NCI-H2171 (cell line): ENCODE measurements at regions not wholly inside any gene's neighbourhood (a gene's known extent, or its start where the extent isn't known, plus 50 kb on each side); places are given as distances from the start of the nearest gene placed in this dataset.
"Not testable (repeated sequence)": the region's sequence is repeated elsewhere in the genome, so short reads cannot be mapped to it uniquely, and the experiment has no call there.

Experiments used
- DNase-seq: peaks from one replicate; lab custom pipeline; 2025; lab: John Stamatoyannopoulos, UW

DNA sequence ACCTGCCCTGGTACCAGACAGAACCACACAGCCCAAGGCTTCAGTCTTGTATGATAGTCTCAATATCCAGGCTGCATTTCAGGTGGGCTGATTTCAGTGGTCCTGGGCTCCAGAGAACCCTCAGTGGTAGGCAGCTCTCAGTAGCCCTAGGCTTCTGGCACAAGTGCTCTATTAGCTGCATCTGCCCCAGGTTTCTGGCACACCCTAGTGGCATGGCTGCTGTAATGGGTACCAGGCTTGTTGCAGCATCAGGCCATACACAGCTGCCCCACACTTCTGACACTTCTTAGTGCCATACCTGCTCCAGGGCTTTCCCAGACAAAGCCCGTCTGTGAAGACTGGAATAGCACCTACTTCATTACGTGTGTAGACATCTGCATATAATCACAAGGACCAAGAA lies 1062.2 kb upstream of the EPHA6 start:
- no peak for DNase-seq

DNA sequence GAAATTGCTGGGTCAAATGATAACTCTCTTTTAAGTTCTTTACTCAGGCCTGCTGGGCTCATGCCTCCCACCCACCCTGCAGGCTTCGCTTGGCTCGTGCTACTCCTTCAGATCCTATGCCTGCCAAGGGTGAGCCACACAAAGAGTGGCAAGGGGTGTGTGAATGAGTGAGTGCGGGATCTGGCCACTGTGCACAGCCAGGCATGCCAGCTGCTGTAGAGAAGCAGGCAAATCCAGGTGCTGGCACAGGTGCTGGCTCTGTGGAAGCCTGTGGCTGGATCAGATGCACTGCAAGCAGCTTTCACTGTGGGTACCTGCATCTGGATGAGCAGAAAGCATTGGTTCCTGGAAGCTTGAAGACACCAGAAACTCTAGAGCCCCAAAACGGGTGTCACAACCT lies 1055.7 kb upstream of the EPHA6 start:
- DNase-seq, result no peak

DNA sequence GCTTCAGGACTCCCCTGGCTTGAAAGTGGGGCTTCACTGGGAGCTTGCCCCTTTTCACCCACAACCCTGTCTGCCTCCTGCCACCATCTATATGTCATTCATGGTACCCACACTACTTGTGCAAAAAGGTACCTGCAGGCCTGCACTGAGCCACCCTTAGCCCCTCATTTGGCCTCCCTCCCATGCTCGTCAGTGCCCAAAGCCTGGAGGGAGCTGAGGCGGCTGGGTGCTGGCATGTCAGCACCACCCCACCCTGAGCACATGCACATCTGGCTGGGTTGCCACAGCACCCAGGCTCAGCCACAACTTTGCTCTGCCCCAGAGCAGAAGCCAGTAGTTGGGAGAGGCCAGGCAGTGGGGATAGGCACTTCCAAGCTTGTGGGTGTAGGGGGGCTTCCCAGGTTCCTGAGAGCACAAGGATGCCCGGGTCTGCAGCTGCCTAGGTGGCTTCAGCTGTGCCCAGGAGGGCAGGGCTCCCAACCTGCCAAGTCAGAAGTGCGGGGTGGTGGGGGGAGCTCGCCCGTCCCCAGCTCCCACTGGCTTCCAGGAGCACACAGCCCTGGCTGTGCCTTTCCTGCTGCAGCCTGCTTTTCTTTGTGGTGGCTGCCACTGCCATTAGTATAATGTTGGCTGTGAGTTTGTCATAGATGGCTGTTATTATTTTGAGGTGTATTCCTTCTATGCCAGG lies 1054.6 kb upstream of the EPHA6 start:
- no peak for DNase-seq

DNA sequence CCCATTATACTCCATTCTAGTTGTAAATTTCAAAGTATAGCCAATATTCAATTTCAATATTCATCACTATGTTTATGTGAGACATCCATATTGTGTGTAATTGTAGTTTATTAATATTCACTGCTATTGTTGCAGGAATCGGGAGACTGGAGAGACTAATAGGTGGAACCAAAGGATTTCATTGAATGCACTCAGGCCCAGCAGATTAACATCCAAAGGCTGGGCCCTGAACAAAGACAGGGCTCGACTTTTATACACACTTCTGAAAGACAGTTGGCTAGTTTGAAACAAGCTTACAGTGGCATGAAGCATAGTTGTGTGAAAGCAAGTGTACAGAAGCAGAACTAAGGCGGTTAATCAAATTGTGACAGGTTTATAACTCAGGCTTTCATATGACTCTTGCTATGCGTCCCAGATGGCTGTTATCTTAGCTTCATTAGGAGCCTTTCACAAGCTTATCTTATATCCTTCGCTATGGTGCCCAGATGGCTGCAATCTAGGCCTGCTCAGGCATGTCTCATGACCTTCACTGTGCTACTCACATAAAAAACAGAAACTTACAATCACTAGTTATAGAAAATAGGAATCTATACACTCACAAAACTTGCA lies 1038.8 kb upstream of the EPHA6 start:
- no peak for DNase-seq

DNA sequence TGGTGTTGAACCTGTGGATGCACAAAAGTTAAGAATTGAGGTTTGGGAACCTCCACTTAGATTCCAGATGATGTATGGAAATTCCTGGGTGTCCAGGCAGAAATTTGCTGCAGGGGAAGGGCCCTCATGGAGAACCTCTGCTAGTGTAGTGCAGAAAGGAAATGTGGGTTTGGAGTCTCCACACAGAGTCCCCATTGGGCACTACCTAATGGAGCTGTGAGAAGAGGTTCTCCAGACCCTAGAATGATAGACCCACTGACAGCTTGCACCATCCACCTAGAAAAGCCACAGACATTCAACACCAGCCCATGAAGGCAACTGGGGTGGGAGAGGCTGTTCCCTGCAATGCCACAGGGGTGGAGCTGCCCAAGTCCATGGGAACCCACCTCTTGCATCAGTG lies 1032.8 kb upstream of the EPHA6 start:
- no peak for DNase-seq

DNA sequence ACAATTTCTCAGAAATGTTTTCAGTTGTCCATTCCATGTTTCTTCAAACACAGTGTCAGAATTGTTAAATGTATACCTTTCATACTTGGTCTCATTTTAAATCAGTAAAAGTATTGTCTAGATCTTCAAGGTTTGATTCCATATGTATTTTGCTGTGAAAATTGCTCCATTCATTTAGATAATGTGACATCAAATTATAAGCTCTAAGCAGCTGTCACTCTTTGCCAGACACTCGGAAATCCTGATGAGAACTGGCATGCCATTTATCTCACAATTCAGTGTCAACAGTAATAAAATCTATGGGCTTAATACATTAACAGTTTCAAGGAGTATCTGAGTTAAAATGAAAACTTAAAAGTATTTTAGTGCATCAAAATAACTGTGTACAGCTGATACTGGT lies 1025.3 kb upstream of the EPHA6 start:
- DNase-seq, result no peak

DNA sequence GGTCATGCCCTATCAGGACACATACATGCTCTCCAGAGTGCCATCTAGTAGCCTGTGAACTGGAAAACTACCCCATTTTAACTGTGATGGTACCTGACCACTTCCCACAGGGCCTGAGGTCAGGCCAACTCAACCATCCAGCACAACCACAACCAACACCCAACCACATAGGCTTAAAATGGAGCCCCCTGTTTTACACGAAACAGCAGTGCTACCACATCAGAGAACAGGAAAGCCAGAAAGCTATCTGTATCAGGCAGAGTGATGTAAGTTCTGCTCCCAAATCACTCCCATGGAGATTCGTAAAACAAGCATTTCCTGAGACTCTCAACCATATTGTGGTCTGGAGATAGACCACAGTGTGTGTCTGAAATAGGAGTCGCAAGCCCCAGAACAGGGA lies 1017.3 kb upstream of the EPHA6 start:
- DNase-seq, result no peak

DNA sequence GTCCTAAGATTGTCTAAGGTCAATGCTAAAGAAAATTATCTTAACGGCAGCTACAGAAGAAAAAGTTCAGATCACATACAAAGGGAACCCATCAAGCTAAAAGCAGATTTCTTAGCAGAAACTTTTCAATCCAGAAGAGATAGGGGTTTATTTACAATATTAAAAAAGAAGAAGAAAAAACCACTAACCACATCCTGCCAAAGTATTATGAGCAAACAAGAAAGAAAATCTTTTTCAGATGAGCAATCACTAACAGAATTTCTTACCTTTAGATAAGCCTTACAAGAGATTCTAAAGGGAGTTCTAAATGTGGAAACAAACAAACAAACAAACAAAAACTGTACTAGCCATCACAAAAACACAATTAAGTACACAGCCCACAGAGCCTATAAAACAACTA lies 1015.8 kb upstream of the EPHA6 start:
- DNase-seq, result no peak

DNA sequence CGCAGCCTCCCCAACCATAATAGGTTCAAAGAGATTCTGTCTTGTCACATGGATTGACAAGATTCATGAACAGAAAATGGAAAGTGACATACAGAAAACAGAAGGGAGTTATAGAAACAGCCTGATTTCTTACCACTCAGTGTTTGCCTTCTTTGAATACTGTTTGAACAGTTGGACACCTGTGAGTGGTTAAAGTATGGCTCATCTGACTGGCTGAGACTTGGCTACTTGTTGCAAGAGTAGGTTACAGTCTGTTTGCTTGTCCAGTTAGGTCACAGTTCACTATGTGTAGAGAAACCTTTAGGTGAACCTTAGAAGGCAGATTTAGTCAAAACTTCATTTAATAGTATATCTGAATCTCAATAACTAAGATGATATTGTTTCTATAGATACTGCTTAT lies 1003.9 kb upstream of the EPHA6 start:
- DNase-seq, result no peak

DNA sequence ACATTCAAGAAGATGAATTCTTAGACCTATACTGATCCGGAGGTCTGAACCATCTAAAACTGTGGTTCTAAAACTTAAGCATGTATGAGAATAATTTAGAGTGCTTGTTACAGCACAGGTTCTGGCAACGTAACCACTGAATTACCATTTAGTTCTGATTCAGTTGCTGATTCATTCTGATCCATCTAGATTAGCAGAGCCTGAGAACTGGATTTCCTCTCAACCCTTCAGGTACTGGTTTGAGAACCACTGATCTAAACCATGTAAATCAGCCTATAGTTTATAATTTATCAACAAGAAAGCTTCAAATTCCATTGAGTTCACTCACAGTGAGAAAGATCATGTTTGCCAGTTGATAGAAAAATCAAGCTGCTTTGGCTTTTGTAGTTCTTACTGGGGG lies 1001.1 kb upstream of the EPHA6 start:
- DNase-seq, result no peak

DNA sequence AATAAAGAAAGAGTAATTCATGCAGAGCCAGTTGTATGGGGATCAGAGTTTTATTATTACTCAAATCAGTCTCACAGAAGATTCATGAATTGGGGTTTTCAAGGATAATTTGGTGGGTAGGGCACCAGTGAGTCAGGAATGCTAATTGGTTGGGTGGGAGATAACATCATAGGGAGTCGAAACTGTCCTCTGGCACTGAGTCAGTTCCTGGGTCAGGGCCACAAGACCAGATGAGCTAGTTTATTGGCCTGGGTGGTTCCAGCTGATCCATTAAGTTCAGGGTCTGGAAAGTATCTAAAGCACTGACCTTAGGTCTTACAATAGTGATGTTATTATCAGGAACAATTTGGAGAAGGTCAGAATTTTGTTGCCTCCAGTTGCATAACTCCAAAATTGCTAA lies 998.6 kb upstream of the EPHA6 start:
- no peak for DNase-seq

DNA sequence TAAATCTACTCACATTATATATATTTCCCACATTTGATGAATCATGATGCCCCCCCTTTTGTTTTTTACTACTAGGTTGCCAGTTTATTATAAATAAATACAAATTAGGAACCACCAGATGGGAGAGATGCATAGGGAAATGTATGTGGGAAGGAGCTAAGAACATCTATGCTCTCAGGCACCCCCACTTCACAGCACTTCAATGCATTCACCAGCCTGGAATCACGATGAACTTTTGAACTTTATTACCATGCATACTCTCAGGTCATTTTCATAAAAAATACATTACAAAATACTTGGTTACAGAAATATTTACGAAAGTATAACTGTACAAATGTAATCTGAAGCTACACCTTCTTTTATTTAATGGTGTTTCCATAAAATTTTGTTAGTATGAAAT lies 988.0 kb upstream of the EPHA6 start:
- no peak for DNase-seq

DNA sequence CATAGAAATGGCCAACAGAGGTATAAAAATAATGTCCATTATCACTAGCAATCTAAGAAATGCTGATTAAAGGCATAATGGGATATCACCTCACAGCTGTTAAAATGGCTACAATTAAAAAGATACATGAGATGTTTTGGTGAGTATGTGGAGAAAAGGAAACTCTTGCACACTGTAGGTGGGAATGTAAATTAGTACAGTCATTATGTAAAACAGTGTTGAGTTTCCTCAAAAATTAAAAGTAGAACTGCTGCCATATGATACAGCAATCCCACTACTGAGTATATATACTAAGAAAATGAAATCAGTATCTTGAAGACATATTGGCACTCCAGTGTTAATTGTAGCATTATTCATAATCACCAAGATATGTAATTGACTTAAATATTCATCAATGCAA lies 982.2 kb upstream of the EPHA6 start:
- DNase-seq, result no peak

DNA sequence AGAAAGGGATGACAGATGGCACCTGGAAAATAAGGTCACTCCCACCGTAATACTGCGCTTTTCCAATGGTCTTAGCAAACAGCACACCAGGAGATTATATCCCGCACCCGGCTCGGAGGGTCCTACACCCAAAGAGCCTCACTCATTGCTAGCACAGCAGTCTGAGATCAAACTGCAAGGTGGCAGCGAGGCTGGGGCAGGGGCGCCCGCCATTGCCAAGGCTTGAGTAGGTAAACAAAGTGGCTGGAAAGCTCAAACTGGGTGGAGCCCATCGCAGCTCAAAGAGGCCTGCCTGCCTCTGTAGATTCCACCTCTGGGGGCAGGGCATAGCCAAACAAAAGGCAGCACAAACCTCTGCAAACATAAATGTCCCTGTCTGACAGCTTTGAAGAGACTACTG lies 953.8 kb upstream of the EPHA6 start:
- DNase-seq, result not testable (repeated sequence)

DNA sequence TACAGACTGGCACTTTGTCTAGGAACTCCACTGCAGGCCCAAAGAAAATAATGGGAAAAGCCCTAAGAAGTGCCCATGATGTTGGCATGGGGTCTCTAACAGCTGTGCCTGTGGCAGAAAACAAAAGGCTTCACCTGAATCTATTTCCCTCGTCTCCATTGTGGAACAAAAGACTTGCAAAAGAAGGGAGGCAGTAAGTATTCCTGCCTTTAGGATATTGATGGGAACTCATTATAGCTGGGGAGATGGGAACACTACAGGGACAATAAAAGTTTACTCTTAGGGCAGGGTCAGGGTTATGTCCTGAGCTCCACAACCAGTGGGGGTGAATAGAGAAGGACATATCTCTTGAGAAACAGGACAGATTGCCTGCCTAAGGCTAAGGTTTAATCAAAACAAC lies 930.6 kb upstream of the EPHA6 start:
- DNase-seq, result no peak

DNA sequence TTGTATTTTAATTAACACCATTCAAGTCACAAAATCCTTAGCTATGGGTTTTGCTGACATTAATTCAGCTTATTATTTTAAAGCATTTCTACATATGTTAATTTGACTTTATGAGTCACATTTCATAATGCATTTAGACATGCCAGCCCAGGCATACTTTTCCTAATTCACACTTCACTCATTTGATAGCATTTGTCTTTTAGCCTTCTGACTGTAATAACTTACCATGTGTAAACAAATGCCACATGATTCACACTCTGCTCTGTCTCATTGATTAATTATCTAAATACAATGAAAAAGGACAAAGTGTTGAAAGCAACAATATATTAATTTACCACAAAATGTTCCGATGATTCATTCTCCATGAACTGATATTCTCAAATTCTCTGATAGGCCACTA lies 927.8 kb upstream of the EPHA6 start:
- DNase-seq, result no peak

DNA sequence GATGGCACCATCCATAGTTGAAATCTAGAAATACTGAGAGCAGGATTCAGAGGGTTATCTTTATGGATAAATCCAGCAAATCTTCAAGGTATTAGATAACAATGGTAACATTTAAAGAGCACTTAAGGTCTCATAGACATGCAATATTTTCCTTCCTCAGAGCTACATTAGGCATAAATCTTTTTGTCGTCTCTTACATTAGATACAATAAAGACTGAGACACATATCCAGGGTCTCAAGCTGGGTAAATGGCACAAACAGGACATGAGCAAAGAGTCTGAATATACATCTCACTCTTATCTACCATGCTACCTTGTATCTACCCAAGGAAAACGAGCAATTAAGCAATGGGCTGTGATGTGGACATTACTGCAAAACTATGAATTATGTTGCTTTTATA lies 927.3 kb upstream of the EPHA6 start:
- DNase-seq, result no peak

DNA sequence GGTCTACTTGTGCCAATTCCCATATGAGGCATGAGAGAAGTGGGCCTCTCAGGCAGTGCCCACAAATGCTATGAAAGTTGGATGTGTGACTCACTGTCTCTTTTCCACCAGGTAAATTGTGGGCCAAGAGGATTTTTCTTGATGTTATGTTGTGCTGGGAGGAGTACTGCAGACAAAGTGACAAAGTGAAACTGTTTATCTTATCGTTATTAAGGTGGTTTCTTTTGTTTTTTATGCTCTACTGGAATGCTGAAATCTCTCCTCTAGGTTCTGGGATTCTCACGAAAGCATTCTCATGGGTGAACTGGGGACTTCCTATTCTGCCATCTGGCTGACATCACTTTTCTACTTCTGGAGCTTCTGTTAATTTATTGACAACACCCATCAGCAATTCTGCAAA lies 919.6 kb upstream of the EPHA6 start:
- DNase-seq, result no peak

DNA sequence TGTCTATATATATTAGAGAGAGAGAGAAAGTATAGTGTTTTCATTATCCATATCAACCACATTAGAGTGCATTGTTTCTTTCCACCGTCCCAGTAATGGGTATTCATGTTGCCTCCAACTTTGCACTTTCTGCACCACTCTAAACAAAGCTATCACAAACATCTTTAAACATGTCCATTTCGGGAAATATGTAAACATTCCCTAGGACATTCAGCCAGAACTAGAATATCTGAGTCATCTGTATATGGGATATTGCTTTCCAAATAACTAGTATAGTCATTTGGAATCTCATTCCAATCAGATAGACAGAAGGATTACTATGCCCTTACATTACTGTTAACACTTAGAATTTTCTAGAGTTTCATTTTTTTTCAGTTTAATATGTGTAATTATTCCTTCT lies 914.9 kb upstream of the EPHA6 start:
- no peak for DNase-seq

DNA sequence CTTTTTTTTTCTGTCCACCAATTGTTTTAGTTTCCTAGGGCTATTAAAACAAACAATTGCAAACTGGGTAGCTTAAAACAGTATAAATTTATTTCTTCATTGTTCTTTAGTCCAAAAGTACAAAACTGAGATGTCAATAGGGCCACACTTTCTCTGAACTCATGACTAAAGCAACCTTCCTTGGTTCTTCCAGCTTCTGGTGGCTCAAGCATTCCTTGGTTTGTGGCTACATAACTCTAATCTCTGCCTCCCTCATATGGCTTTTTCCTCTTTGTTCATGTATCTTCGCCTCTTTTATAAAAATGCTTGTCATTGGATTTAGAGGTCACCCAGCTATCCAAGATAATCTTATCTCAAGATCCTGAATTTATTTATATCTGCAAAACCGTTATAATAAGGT lies 914.5 kb upstream of the EPHA6 start:
- DNase-seq, result no peak

DNA sequence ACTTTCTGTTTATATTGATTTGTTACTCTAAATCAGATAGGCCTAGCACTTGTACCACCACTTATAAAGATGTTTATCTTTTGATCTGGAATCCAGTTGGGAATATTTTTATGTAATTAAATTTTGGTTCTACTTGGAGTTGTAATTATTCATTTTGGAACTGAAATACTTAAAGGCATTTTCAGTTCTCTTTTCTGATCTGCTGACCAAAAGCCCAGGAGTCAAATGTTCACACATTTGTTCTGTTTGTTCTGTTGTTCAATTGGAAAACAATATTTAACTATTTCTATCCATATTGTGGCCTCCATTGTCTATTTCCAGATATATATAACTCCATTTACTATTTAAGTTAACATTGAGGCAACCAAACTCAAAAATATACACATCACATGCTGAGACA lies 912.4 kb upstream of the EPHA6 start:
- DNase-seq, result no peak

DNA sequence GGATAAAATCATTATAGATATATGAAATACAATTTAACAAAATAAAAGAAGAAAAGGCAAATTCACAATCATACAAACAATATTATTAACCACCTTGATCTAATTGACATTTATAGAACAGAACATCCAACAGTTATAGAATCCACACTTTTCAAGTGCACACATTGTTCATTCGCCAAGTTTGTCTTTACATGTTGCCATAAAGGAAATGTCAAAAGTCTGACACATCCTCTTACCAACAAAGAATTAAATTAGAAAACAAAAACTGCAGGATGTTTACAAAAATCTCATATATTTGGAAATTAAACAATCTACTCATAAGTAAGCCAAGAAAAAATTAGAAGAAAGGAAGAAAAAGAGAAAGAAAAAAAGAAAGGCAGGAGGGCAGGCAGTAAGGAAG lies 909.2 kb upstream of the EPHA6 start:
- no peak for DNase-seq

DNA sequence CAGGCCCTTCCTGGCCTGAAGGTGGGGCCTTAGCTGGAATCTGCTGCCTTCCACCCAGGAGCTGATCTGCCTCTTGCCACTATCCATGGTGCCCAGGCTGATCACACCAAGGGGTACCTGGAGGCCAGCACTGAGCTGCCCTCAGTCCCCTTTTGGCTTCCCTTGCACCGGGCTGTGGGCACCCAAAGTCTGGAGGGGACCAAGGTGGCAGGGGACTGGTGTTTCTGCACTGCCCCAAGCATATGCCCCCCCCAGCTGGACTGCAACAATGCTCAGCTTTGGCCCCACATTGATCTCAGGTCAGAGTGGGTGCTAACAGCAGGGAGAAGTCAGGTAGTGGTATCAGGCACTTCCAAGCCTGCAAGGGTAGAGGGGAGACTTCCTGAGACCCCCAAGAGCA lies 902.6 kb upstream of the EPHA6 start:
- DNase-seq, result no peak

DNA sequence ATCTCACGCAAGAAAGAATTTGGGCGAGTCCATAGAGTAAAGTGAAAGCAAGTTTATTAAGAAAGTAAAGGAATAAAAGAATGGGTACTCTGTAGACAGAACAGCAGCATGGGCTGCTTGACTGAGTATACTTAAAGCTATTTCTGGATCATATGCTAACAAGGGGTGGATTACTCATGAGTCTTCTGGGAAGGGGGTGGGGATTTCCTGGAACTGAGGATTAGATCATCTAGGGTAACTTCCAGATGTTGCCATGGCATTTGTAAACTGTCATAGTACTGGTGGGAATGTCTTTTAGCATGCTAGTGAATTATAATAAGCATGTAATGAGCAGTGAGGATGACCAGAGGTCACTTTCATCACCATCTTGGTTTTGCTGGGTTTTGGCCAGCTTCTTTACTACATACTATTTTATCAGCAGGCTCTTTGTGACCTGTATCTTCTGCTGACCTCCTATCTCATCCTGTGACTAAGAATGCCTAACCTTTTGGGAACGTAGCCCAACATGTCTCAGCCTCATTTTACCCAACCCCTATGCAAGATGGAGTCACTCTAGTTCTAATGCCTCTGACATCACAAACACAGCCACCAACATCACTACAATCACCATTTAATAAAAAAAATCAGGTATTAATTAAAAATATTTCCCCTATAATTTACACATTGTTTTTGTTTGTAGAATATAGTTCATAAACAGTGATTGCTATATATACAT lies 890.7 kb upstream of the EPHA6 start:
- DNase-seq, result no peak
